Hematopoietic multipotent progenitor cell treated with erythropoietin and hydrocortisone succinate and interleukin-3 and kit ligand, for 17 days (in vitro differentiated cells): ENCODE measurements at regions not wholly inside any gene's neighbourhood (a gene's known extent, or its start where the extent isn't known, plus 50 kb on each side); places are given as distances from the start of the nearest gene placed in this dataset.
"Not testable (repeated sequence)": the region's sequence is repeated elsewhere in the genome, so short reads cannot be mapped to it uniquely, and the experiment has no call there.

Source experiments
- DNase-seq: peaks from one replicate; pipeline ENCODE4 v3.0.0-alpha.2; 2015; ENCODE audit warnings: low spot score

GRCh38 chr7:11221984-11222383, 248.3 kb downstream of the PHF14 start:
- no peak for DNase-seq

GRCh38 chr7:11224535-11224934, 250.9 kb downstream of the PHF14 start:
- no peak for DNase-seq

- no peak for DNase-seq
These were observed 254.8 kb downstream of the PHF14 start for GRCh38 chr7:11228515-11228914.

GRCh38 chr7:11231190-11231589, 257.5 kb downstream of the PHF14 start:
- no peak for DNase-seq

- DNase-seq = no peak
These were observed 258.8 kb downstream of the PHF14 start for GRCh38 chr7:11232462-11232861.

- DNase-seq = no peak
These were observed 260.2 kb downstream of the PHF14 start for GRCh38 chr7:11233871-11234270.

- no peak for DNase-seq
These were observed 261.8 kb downstream of the PHF14 start for GRCh38 chr7:11235491-11235890.

GRCh38 chr7:11236680-11237079, 263.0 kb downstream of the PHF14 start:
- no peak for DNase-seq

- DNase-seq = no peak
These were observed 264.1 kb downstream of the PHF14 start for GRCh38 chr7:11237742-11238141.

- no peak for DNase-seq
These were observed 265.6 kb downstream of the PHF14 start for GRCh38 chr7:11239316-11239715.

GRCh38 chr7:11243739-11244138, 270.1 kb downstream of the PHF14 start:
- DNase-seq = no peak

GRCh38 chr7:11244149-11244548, 270.5 kb downstream of the PHF14 start:
- no peak for DNase-seq

- DNase-seq = no peak
These were observed 273.9 kb downstream of the PHF14 start for GRCh38 chr7:11247545-11247944.

GRCh38 chr7:11251436-11251835, 277.8 kb downstream of the PHF14 start:
- DNase-seq = no peak

GRCh38 chr7:11252011-11252607, 278.4 kb downstream of the PHF14 start:
- no peak for DNase-seq

- no peak for DNase-seq
These were observed 279.1 kb downstream of the PHF14 start for GRCh38 chr7:11252705-11253272.

GRCh38 chr7:11256501-11256900, 282.8 kb downstream of the PHF14 start:
- no peak for DNase-seq

- DNase-seq = peak; percentile 17
These were observed 287.8 kb downstream of the PHF14 start for GRCh38 chr7:11261470-11261869.

GRCh38 chr7:11266101-11266500, 292.4 kb downstream of the PHF14 start:
- DNase-seq = no peak

GRCh38 chr7:11272352-11272751, 298.7 kb downstream of the PHF14 start:
- DNase-seq = no peak

GRCh38 chr7:11274074-11274473, 300.4 kb downstream of the PHF14 start:
- no peak for DNase-seq

- DNase-seq = peak; percentile 63
These were observed 308.3 kb downstream of the PHF14 start for GRCh38 chr7:11281953-11282352.

- not testable (repeated sequence) for DNase-seq
These were observed 309.9 kb downstream of the PHF14 start for GRCh38 chr7:11283584-11283983.

GRCh38 chr7:11290863-11291262, 317.2 kb downstream of the PHF14 start:
- DNase-seq = no peak
